Neural progenitor cell (in vitro differentiated cells): ENCODE measurements at regions not wholly inside any gene's neighbourhood (a gene's known extent, or its start where the extent isn't known, plus 50 kb on each side); places are given as distances from the start of the nearest gene placed in this dataset.

Experiments
- EZH2 ChIP-seq: fragments of 200-600 bp; sonication (generic); IDR thresholded peaks from 2 replicates; pipeline ENCODE4 v1.6.1; 2017; ENCODE audit warnings: antibody characterized with exemption, mild to moderate bottlenecking, moderate library complexity
- TF ChIP-seq, protein P1 (sequence below): fragments of 200-600 bp; sonication (generic); IDR thresholded peaks from 2 replicates; pipeline ENCODE4 v1.5.1; 2017; ENCODE audit warnings: antibody characterized with exemption, mild to moderate bottlenecking

DNA sequence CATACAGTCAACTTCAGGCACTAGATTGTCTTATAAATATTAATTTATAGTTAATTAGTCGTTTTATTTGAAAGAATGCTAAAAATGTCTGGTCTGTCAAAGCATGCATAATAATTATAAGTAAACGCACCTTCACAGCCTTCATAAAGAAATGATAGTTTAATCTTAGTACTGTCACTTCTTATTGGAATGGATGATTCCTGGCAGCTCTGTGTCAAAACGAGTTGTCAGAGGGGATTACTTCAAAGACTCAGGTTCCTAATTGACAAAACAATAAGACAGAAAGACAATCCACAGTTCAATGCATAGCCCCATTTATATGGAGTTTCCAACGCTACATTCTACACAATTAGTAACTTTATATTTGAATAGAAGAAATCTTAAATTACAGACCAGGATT is 461.3 kb upstream of the TECRL start:
- TF ChIP-seq, protein P1, sequence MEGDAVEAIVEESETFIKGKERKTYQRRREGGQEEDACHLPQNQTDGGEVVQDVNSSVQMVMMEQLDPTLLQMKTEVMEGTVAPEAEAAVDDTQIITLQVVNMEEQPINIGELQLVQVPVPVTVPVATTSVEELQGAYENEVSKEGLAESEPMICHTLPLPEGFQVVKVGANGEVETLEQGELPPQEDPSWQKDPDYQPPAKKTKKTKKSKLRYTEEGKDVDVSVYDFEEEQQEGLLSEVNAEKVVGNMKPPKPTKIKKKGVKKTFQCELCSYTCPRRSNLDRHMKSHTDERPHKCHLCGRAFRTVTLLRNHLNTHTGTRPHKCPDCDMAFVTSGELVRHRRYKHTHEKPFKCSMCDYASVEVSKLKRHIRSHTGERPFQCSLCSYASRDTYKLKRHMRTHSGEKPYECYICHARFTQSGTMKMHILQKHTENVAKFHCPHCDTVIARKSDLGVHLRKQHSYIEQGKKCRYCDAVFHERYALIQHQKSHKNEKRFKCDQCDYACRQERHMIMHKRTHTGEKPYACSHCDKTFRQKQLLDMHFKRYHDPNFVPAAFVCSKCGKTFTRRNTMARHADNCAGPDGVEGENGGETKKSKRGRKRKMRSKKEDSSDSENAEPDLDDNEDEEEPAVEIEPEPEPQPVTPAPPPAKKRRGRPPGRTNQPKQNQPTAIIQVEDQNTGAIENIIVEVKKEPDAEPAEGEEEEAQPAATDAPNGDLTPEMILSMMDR, result no peak
- no peak for TF ChIP-seq EZH2
